Right lobe of liver (tissue), 6 donors: ENCODE measurements at regions not wholly inside any gene's neighbourhood (a gene's known extent, or its start where the extent isn't known, plus 50 kb on each side); places are given as distances from the start of the nearest gene placed in this dataset.

Experiments
- ATAC-seq, 4 donors: fragments of 200-7000 bp; cut with Tn5 transposase; one replicate each; pipeline ENCODE4 v1.9.1; 2020; ENCODE audit warnings: mild to moderate bottlenecking in 4 of 4, moderate library complexity in 4 of 4
- DNase-seq, 3 donors: peaks; one replicate each; pipeline ENCODE4 v3.0.0-alpha.2; 2020
- H3K27ac ChIP-seq, 3 donors: fragments of 200-600 bp; one replicate each; pipeline ENCODE4 v1.8.0; 2022
- H3K27me3 ChIP-seq, 2 donors: fragments of 200-600 bp; one replicate each; pipeline ENCODE4 v1.8.0; 2022
- H3K36me3 ChIP-seq, 4 donors: fragments of 200-600 bp; sonication (generic) in 1 of 4; one replicate each; pipeline versions ENCODE4 v1.5.1 to v1.8.0; 2017 to 2022; ENCODE audit warnings: control low read depth in 1 of 4
- H3K4me1 ChIP-seq, 4 donors: fragments of 200-600 bp; sonication (generic) in 1 of 4; one replicate each; pipeline versions ENCODE4 v1.5.1 to v1.8.0; 2017 to 2022; ENCODE audit warnings: control low read depth in 1 of 4
- H3K4me3 ChIP-seq, 3 donors: fragments of 200-600 bp; one replicate each; pipeline ENCODE4 v1.8.0; 2022
- H3K9me3 ChIP-seq, 4 donors: fragments of 200-600 bp; sonication (generic) in 1 of 4; one replicate each; pipeline versions ENCODE4 v1.5.1 to v1.8.0; 2017 to 2022; ENCODE audit warnings: control low read depth in 1 of 4
- POLR2A ChIP-seq: fragments of 450-650 bp; IDR thresholded peaks from one replicate; pipeline ENCODE4 v1.6.1; 2017; ENCODE audit warnings: antibody characterized with exemption, mild to moderate bottlenecking
- WGBS: methylation state at CpG from one replicate; pipeline ENCODE4 v1.1.6; 2018; ENCODE audit warnings: low coverage, low lambda C conversion rate; ENCODE audit not compliant: insufficient coverage; ENCODE audit errors: missing lambda C conversion rate; 5-methylcytosine and 5-hydroxymethylcytosine counted together
- intact Hi-C, 2 donors: fragments of 100-400 bp; cut with DNase I; formaldehyde crosslinking; loops; one replicate each; pipeline versions ENCODE4 v1.11.2 to v1.14.1; 2022
- TF ChIP-seq, protein P1 (sequence below), 4 donors: fragments of 200-600 bp in 3 of 4; fragments of 450-650 bp in 1 of 4; IDR thresholded peaks; one replicate each; pipeline versions ENCODE4 v1.5.1 to v1.8.0; 2016 to 2022; ENCODE audit warnings: antibody characterized with exemption in 4 of 4, mild to moderate bottlenecking in 2 of 4
- donor health status: DM: no; HTN: yes; CAD: no.
- donor health status: DM: no; HTN: no; CAD: no.
- donor health status: DM: no; HTN: no; CAD: no.
- donor health status: DM: no; HTN: yes; CAD: no.
- donor health status: DM: no; HTN: yes; CAD: no.

- Histone ChIP-seq H3K4me1 (peaks cover 0 to 40% (median 7%) of the 10 kb centered on the region in 4 donors), H3K27me3 (no peaks in the 10 kb centered on the region), H3K36me3 (no peaks in the 10 kb centered on the region), H3K27ac (peak overlapping the region in 2 of 3 donors; percentile 36 to 51), H3K9me3 (no peaks in the 10 kb centered on the region), H3K4me3 (no peak overlapping the region)
- WGBS: 67% methylated on average over 2 of the region's 2 CpGs
- ATAC-seq (peak in 3 of 4 donors; percentile 4 to 26 (median 4)), DNase-seq (no peak)
- intact Hi-C loops: loop anchor here (10.0 kb wide), 1 partner anchor 88 kb away; no protein-coding TSS in a partner anchor
- TF ChIP-seq, protein P1, sequence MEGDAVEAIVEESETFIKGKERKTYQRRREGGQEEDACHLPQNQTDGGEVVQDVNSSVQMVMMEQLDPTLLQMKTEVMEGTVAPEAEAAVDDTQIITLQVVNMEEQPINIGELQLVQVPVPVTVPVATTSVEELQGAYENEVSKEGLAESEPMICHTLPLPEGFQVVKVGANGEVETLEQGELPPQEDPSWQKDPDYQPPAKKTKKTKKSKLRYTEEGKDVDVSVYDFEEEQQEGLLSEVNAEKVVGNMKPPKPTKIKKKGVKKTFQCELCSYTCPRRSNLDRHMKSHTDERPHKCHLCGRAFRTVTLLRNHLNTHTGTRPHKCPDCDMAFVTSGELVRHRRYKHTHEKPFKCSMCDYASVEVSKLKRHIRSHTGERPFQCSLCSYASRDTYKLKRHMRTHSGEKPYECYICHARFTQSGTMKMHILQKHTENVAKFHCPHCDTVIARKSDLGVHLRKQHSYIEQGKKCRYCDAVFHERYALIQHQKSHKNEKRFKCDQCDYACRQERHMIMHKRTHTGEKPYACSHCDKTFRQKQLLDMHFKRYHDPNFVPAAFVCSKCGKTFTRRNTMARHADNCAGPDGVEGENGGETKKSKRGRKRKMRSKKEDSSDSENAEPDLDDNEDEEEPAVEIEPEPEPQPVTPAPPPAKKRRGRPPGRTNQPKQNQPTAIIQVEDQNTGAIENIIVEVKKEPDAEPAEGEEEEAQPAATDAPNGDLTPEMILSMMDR (IDR thresholded peaks at IDR 0.05): no peak
- no peak for TF ChIP-seq POLR2A
Observed at GRCh38 chr20:39983183-39983582, 705.9 kb downstream of the MAFB start.

DNA sequence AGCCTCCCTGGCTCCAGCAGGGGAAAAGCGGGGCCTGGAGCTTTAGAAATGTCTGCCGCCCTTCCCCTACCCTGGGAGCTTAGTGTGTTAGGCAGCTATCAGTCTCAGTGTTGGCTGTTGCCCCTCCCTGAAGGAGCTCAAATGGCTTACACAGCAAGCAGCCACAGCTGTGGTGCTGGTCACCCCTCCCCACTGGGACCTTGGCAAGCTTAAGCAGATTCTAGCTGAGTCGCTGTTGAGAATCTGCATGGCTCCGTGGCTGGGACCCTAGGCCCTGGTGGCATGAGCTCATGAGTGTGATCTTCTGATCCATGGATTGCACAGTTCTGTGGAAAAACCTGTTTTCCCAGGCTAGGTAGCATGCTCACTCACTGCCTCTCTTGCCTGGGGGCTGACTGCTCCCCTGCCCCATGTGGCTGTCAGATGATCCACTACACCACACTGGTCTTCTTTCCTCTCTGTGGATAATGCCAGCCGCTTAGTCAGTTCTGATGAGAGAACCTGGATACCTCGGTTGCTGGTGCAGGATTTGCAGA is 714.0 kb downstream of the MAFB start:
- Histone ChIP-seq H3K27me3 (no peaks in the 10 kb centered on the region), H3K9me3 (no peaks in the 10 kb centered on the region), H3K4me3 (no peak overlapping the region), H3K27ac (no peak overlapping the region), H3K36me3 (no peaks in the 10 kb centered on the region), H3K4me1 (no peaks in the 10 kb centered on the region)
- WGBS: 100% methylated on average over 2 of the region's 6 CpGs
- TF ChIP-seq, protein P1 (IDR thresholded peaks at IDR 0.05): no peak
- no peak for TF ChIP-seq POLR2A
- DNase-seq (no peak), ATAC-seq (no peak)
- intact Hi-C loops: no loop called here

DNA sequence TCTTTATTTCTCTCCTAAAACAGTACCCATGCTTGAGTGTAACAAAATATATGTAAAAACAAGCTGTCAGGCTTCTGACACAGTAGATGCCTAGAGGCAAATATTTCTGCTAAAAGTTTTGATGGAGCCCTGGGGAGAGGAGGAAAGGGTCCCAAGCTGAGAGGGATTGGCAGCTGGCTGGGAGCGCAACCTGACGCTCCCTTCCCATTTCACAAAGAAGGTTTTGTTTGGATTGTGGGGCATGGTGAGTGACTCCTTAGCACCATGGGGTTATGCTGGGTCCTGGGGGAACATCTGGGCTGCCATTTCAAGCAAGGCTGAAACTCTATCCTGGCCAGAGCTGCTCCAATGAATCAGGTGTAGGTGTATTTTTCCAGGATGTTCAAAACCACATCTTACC is 720.5 kb downstream of the MAFB start:
- no peak for DNase-seq
- Histone ChIP-seq H3K27me3 (no peaks in the 10 kb centered on the region), H3K4me1 (no peaks in the 10 kb centered on the region), H3K9me3 (no peaks in the 10 kb centered on the region), H3K36me3 (no peaks in the 10 kb centered on the region), H3K4me3 (no peak overlapping the region), H3K27ac (no peak overlapping the region)
- WGBS: 92% methylated on average over 2 of the region's 2 CpGs
- TF ChIP-seq POLR2A: no peak
- TF ChIP-seq, protein P1 (IDR thresholded peaks at IDR 0.05): no peak
- no peak for ATAC-seq
- intact Hi-C loops: no loop called here

DNA sequence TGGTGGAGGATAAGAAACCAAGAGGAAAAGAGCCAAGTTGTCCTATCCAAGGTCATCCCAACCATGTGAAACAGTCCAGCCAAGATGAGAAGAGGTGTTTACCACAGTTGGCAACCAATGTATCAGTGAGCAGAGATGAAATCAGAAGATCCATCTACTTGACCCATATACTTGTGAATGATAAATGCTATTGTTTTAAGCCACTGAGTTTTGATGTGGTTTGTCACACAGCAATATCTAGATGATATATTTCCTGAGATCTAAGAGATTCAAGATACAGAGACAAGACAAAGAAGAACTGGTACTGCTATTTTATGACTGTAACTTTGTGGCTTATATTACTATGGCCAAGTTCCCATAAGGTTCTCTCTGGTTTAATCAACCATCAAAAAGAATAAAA is 721.2 kb downstream of the MAFB start:
- no peak for ATAC-seq
- H3K36me3 ChIP-seq: no peaks in the 10 kb centered on the region
- H3K4me1 ChIP-seq: no peaks in the 10 kb centered on the region
- H3K27ac ChIP-seq: no peak overlapping the region
- H3K27me3 ChIP-seq: no peaks in the 10 kb centered on the region
- no peak overlapping the region for H3K4me3 ChIP-seq
- intact Hi-C loops: no loop called here
- no peak for TF ChIP-seq POLR2A
- TF ChIP-seq, protein P1 (IDR thresholded peaks at IDR 0.05): no peak
- DNase-seq: no peak
- H3K9me3 ChIP-seq: no peaks in the 10 kb centered on the region
